Vagina (tissue), 2 donors: ENCODE measurements at regions not wholly inside any gene's neighbourhood (a gene's known extent, or its start where the extent isn't known, plus 50 kb on each side); places are given as distances from the start of the nearest gene placed in this dataset.

Experiments
- DNase-seq, 2 donors: peaks; one replicate each; pipeline ENCODE4 v3.0.0-alpha.2; 2017; ENCODE audit errors: extremely low spot score in 2 of 2
- H3K27ac ChIP-seq: fragments of 200-600 bp; sonication (generic); one replicate; pipeline ENCODE4 v1.5.1; 2019
- H3K27me3 ChIP-seq: fragments of 200-600 bp; sonication (generic); one replicate; pipeline ENCODE4 v1.5.1; 2019
- H3K36me3 ChIP-seq, 2 donors: fragments of 200-600 bp; sonication (generic); one replicate each; pipeline ENCODE4 v1.5.1; 2017 to 2019
- H3K4me1 ChIP-seq: fragments of 200-600 bp; sonication (generic); one replicate; pipeline ENCODE4 v1.5.1; 2019
- H3K4me3 ChIP-seq, 2 donors: fragments of 200-600 bp; sonication (generic); 1 replicate in 1 of 2; 2 replicates in 1 of 2; pipeline ENCODE4 v1.5.1; 2016 to 2019
- H3K9me3 ChIP-seq: fragments of 200-600 bp; sonication (generic); one replicate; pipeline ENCODE4 v1.5.1; 2019
- CTCF ChIP-seq, 3 experiments: fragments of 450-650 bp in 2 of 3; fragments of 200-600 bp in 1 of 3; sonication (generic) in 1 of 3; IDR thresholded peaks; one replicate each; pipeline ENCODE4 v1.5.1; 2017 to 2019; ENCODE audit warnings: antibody characterized with exemption in 3 of 3, mild to moderate bottlenecking in 2 of 3, moderate library complexity in 2 of 3
- POLR2A ChIP-seq, 2 donors: fragments of 450-650 bp; IDR thresholded peaks; one replicate each; pipeline ENCODE4 v1.6.1; 2017; ENCODE audit warnings: antibody characterized with exemption in 2 of 2, mild to moderate bottlenecking in 2 of 2, moderate library complexity in 2 of 2
- POLR2AphosphoS5 ChIP-seq, 2 donors: sonication (generic); formaldehyde crosslinking; IDR thresholded peaks; one replicate each; pipeline ENCODE4 v1.9.0; 2017; ENCODE audit warnings: antibody characterized with exemption in 2 of 2, mild to moderate bottlenecking in 2 of 2, low read depth in 1 of 2; ENCODE audit not compliant: insufficient read depth in 1 of 2
- intact Hi-C: fragments of 100-400 bp; cut with DNase I; formaldehyde crosslinking; loops from one replicate; pipeline ENCODE4 v1.15.1; 2023

- intact Hi-C loops = no loop called here
- no peak for DNase-seq
- H3K27me3 ChIP-seq = no peaks in the 10 kb centered on the region
These were observed 607.6 kb downstream of the SOX6 start for GRCh38 chr11:15748741-15749140.

GRCh38 chr11:15750535-15751308 lies 605.6 kb downstream of the SOX6 start:
- DNase-seq = no peak

More at GRCh38 chr11:15748741-15749140, 607.6 kb downstream of the SOX6 start:
- no peaks in the 10 kb centered on the region for H3K9me3 ChIP-seq
- H3K36me3 ChIP-seq = no peaks in the 10 kb centered on the region
- TF ChIP-seq CTCF (IDR thresholded peaks at IDR 0.05) (no peak), POLR2AphosphoS5 (IDR thresholded peaks at IDR 0.05; ENCODE audit: insufficient read depth in 1 of 2, low read depth in 1 of 2) (no peak), POLR2A (IDR thresholded peaks at IDR 0.05) (no peak)
- no peak overlapping the region for H3K4me3 ChIP-seq
- no peak overlapping the region for H3K27ac ChIP-seq
- no peaks in the 10 kb centered on the region for H3K4me1 ChIP-seq

GRCh38 chr11:15754221-15754620 lies 602.1 kb downstream of the SOX6 start:
- no peak overlapping the region for H3K4me3 ChIP-seq
- intact Hi-C loops = no loop called here
- H3K4me1 ChIP-seq = no peaks in the 10 kb centered on the region
- TF ChIP-seq POLR2AphosphoS5 (IDR thresholded peaks at IDR 0.05; ENCODE audit: insufficient read depth in 1 of 2, low read depth in 1 of 2) (no peak), CTCF (IDR thresholded peaks at IDR 0.05) (no peak)
- no peak for DNase-seq
- H3K9me3 ChIP-seq = no peaks in the 10 kb centered on the region
- no peaks in the 10 kb centered on the region for H3K27me3 ChIP-seq
- no peak overlapping the region for H3K27ac ChIP-seq
- H3K36me3 ChIP-seq = no peaks in the 10 kb centered on the region

More at GRCh38 chr11:15750535-15751308, 605.6 kb downstream of the SOX6 start:
- no peaks in the 10 kb centered on the region for H3K4me1 ChIP-seq
- no peaks in the 10 kb centered on the region for H3K27me3 ChIP-seq
- no peak overlapping the region for H3K4me3 ChIP-seq
- TF ChIP-seq POLR2A (IDR thresholded peaks at IDR 0.05) = no peak
- no peak for TF ChIP-seq CTCF (IDR thresholded peaks at IDR 0.05)
- TF ChIP-seq POLR2AphosphoS5 (IDR thresholded peaks at IDR 0.05; ENCODE audit: insufficient read depth in 1 of 2, low read depth in 1 of 2) = no peak
- intact Hi-C loops = no loop called here
- no peaks in the 10 kb centered on the region for H3K36me3 ChIP-seq
- no peak overlapping the region for H3K27ac ChIP-seq
- H3K9me3 ChIP-seq = no peaks in the 10 kb centered on the region

GRCh38 chr11:15757048-15757698 lies 599.2 kb downstream of the SOX6 start:
- intact Hi-C loops = no loop called here

More at GRCh38 chr11:15757048-15757698, 599.2 kb downstream of the SOX6 start:
- Histone ChIP-seq H3K9me3 (no peaks in the 10 kb centered on the region), H3K36me3 (no peaks in the 10 kb centered on the region), H3K4me3 (no peak overlapping the region), H3K27ac (no peak overlapping the region), H3K27me3 (no peaks in the 10 kb centered on the region), H3K4me1 (no peaks in the 10 kb centered on the region)
- DNase-seq = no peak
- no peak for TF ChIP-seq CTCF (IDR thresholded peaks at IDR 0.05)
- no peak for TF ChIP-seq POLR2AphosphoS5 (IDR thresholded peaks at IDR 0.05; ENCODE audit: insufficient read depth in 1 of 2, low read depth in 1 of 2)
- TF ChIP-seq POLR2A (IDR thresholded peaks at IDR 0.05) = no peak
